ENCODE measurements at regions not wholly inside any gene's neighbourhood (a gene's known extent, or its start where the extent isn't known, plus 50 kb on each side); places are given as distances from the start of the nearest gene placed in this dataset.
"Not testable (repeated sequence)": the region's sequence is repeated elsewhere in the genome, so short reads cannot be mapped to it uniquely, and the experiment has no call there.

DNA sequence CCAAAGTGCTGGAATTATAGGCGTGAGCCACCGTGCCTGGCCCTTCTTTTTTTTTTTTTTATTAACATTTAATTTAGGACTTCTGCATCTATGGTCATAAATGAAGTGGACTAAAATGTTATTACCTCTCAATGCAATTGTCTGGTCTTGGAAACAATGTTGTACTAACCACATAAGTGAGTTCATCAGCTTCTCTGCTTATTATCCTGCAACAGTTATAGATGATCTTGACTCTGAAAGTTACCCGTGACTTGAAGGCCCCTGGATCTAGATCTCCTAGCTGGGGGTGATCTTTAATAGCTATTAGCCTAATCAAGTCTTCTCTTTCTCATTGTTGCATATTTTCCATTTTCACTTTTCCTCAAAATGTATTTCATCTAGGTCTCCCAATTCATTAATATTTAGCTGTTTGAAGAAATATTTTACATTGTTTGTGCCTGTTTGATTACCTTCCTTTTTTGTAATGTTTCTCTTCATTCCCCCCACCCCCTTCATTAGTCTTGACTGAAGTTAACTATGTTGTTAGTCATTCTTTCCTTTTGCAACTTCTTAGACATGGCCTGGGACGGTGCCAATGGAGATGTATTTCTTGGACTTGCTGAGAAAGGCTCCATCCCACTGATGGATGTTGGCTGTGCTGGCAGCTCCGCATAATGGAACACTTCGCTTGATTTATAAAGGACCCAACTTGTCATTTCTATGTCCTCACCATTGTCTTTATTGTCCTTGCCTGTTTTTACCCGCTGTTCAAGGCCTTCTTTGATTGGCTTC, 141.6 kb upstream of the RIOK3 start:
- Mint-ChIP-seq H3K36me3 (peaks cover 22 to 24% of the 10 kb centered on the region in 2 donors), H3K27me3 (no peaks in the 10 kb centered on the region), H3K4me1 (peaks cover 10 to 21% (median 12%) of the 10 kb centered on the region in 3 donors), H3K9me3 (no peaks in the 10 kb centered on the region), H3K4me3 (no peak overlapping the region), H3K27ac (peak overlapping the region in 1 of 6 donors; percentile 27)
- DNase-seq (no peak), ATAC-seq (ENCODE audit: low read depth in 2 of 2) (no peak)

DNA sequence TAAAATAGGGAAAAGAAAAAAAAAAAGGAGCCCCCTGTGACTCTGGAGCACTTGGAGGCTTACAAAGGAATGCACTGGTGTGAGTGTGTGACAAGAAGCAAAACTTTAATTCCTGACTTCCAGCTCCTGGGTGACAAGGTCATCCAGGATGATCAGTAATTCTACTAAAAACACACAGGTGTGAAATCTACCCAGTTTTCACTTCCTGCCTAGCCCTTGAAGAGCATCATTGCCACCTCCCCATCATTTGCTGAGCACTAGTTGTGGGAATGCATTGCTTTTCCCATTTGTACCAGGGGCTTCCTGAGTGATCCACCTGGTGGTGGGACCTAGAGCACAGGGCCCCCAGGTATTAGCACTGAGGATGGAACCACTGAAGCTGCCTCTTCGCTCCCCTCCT, 139.7 kb upstream of the RIOK3 start:
- ATAC-seq (ENCODE audit: low read depth in 2 of 2) (no peak), DNase-seq (no peak)
- no peak overlapping the region for H3K27ac Mint-ChIP-seq
- no peaks in the 10 kb centered on the region for H3K9me3 Mint-ChIP-seq
- peaks cover 17 to 25% of the 10 kb centered on the region in 2 donors for H3K36me3 Mint-ChIP-seq
- H3K27me3 Mint-ChIP-seq: no peaks in the 10 kb centered on the region
- peaks cover 6 to 12% (median 10%) of the 10 kb centered on the region in 3 donors for H3K4me1 Mint-ChIP-seq
- peak overlapping the region in 1 of 8 donors; percentile 57 for H3K4me3 Mint-ChIP-seq

DNA sequence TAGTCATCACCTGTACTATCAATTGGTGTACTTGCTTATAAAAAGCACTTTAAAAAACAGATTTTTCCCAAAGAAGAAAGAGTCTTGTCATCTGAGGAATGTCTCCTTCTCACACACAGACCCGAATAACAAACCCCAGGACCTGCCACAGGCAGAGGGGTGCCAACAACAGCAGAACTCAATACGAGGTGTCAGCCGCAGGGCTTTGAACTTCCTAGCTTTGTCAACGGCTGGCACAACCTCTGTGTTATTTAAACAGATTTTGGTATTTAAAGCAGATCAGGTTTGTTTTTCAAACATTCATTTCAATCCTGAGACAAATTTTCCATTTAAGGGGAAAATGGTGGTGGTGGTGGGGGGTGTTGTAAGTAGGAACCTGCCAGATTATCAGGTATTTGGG, 138.4 kb upstream of the RIOK3 start:
- H3K4me3 Mint-ChIP-seq: no peak overlapping the region
- H3K4me1 Mint-ChIP-seq: peaks cover 0 to 7% (median 5%) of the 10 kb centered on the region in 3 donors
- DNase-seq: no peak

DNA sequence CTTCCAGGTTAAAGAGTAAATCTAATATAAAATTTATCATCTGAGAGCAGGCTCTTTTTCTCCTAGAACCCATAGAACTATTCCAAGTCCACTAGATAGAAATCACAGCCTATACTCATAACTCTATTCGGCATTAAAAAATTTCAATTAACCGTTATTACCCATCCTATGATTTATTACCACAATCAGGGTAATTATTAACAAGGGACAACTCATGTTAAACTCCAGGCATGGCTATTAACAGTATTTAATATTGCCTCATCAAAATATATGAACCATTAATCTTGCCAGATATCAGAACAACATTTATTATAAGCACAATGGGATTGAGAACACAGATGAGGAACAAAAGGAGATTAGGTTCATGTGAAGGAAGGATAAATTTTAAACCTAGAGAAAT, 136.8 kb upstream of the RIOK3 start:
- H3K9me3 Mint-ChIP-seq: no peaks in the 10 kb centered on the region
- peaks cover 16 to 22% (median 16%) of the 10 kb centered on the region in 3 donors for H3K4me1 Mint-ChIP-seq
- no peak for DNase-seq
- peaks cover 9 to 10% of the 10 kb centered on the region in 2 donors for H3K36me3 Mint-ChIP-seq
- no peaks in the 10 kb centered on the region for H3K27me3 Mint-ChIP-seq
- ATAC-seq (ENCODE audit: low read depth in 2 of 2): no peak
- no peak overlapping the region for H3K27ac Mint-ChIP-seq
- H3K4me3 Mint-ChIP-seq: no peak overlapping the region

More for the DNA sequence above, 138.4 kb upstream of the RIOK3 start:
- H3K27ac Mint-ChIP-seq: peak overlapping the region in 1 of 6 donors; percentile 12
- peaks cover 9 to 18% of the 10 kb centered on the region in 2 donors for H3K36me3 Mint-ChIP-seq
- H3K27me3 Mint-ChIP-seq: no peaks in the 10 kb centered on the region
- no peaks in the 10 kb centered on the region for H3K9me3 Mint-ChIP-seq
- no peak for ATAC-seq (ENCODE audit: low read depth in 2 of 2)

DNA sequence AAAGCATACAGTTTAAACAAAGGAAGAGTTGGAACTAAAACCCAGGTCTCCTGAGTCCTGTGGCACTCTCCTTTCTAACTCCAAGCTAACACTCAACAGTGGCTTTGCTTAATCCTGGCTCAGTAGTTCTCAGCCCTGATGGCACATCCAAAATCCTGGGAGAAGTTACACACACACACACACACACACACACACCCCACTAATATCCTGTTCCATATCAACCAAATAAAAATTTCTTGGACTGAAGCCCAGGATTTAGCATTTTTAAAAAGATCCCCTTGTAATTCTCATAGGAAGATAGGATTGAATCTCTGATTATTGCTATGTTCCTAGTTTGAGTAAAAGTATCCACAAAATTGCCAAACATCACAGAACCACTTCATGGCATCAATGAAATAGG, 136.1 kb upstream of the RIOK3 start:
- H3K4me1 Mint-ChIP-seq: peaks cover 17 to 23% (median 22%) of the 10 kb centered on the region in 3 donors
- peak overlapping the region in 1 of 6 donors; percentile 36 for H3K27ac Mint-ChIP-seq
- H3K4me3 Mint-ChIP-seq: no peak overlapping the region
- peaks cover 9 to 10% of the 10 kb centered on the region in 2 donors for H3K36me3 Mint-ChIP-seq
- ATAC-seq (ENCODE audit: low read depth in 2 of 2) (no peak), DNase-seq (no peak)
- no peaks in the 10 kb centered on the region for H3K27me3 Mint-ChIP-seq
- no peaks in the 10 kb centered on the region for H3K9me3 Mint-ChIP-seq

DNA sequence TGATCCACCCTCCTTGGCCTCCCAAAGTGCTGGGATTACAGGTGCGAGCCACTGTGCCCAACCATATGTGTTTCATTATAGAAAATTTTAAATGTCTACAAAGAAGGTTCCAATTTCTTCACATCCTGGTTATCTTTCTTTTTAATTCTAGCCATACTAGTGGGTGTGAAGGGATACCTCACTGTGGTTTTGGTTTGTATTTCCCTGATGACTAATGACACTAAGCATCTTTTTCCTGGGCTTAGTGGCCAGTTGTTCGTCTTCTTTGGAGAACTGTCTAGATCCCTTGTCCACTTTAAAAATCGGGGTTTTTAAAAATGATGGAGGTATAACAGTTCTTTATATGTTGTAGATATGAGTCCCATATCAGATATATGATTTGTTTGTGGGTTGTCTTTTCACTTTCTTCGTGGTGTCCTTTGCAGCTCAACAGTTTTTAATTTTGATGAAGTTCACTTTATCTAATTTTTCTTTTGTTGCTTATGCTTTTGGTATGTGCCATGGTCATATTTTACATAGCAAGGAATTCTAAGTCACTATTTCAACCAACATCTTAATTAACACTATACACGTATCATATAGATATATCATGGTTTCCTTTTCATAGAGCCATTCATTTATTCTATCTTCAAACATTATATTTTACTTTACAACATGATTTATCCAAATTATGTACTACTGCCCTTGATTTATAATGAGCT, 135.0 kb upstream of the RIOK3 start:
- Mint-ChIP-seq H3K27ac (no peak overlapping the region), H3K4me1 (peaks cover 17 to 23% (median 22%) of the 10 kb centered on the region in 3 donors), H3K27me3 (no peaks in the 10 kb centered on the region), H3K4me3 (no peak overlapping the region), H3K36me3 (peaks cover 9 to 13% of the 10 kb centered on the region in 2 donors), H3K9me3 (no peaks in the 10 kb centered on the region)
- DNase-seq (no peak), ATAC-seq (ENCODE audit: low read depth in 2 of 2) (no peak)

DNA sequence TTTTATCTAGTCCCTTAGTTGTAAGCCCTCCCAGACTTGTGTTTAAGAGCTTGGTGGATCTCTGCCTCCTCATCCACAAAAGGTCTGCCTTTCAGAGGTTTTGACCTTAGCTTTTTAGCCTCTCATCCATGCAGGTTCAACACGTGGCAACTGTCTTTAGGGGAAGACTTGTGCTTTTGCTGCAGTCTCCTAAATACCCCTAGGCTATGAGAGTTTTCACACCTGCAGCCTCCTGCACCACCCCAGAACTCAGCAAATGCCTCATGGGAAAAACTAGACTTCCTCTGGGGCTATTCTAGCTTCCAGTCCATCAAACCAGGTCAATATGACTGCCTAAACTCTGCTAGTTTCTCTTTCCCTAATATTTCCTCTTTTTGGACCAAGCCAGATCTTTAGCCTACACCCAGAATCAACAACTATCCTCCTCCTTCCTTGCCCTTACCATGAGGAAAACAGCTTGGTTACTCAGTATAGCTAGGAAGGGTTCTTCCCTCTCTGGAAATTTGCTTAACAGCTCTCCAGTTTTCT, 132.3 kb upstream of the RIOK3 start:
- DNase-seq (peak; percentile 12), ATAC-seq (ENCODE audit: low read depth in 2 of 2) (peak; percentile 53 to 61)
- Mint-ChIP-seq H3K27ac (peak overlapping the region; percentile 3 to 60 (median 24)), H3K9me3 (peaks cover 0 to 1% (median 0%) of the 10 kb centered on the region in 7 donors), H3K4me3 (peak overlapping the region in 3 of 8 donors; percentile 0 to 57 (median 21)), H3K27me3 (no peaks in the 10 kb centered on the region), H3K36me3 (peaks cover 14 to 24% of the 10 kb centered on the region in 2 donors), H3K4me1 (peaks cover 15 to 32% (median 27%) of the 10 kb centered on the region in 3 donors)

DNA sequence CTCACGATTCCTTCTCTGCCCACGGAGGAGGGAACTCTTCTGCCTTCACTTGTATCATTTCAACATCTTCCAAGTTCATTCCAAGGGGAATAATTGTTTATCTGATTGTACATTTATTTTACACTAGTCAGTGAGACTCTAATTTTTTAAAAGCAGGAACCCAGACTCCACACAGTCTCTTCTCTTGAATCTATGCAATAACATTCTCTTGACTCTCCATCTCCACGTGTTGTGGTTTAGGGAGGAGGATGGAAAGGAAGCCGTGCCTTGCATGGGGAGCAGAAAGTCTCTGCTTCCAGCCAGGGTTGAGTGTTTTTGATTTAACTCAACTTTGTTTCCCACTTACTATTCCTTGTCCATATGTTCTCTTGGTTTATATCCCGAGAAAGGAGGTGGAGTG, 131.1 kb upstream of the RIOK3 start:
- H3K27ac Mint-ChIP-seq: peak overlapping the region in 1 of 6 donors; percentile 60

DNA sequence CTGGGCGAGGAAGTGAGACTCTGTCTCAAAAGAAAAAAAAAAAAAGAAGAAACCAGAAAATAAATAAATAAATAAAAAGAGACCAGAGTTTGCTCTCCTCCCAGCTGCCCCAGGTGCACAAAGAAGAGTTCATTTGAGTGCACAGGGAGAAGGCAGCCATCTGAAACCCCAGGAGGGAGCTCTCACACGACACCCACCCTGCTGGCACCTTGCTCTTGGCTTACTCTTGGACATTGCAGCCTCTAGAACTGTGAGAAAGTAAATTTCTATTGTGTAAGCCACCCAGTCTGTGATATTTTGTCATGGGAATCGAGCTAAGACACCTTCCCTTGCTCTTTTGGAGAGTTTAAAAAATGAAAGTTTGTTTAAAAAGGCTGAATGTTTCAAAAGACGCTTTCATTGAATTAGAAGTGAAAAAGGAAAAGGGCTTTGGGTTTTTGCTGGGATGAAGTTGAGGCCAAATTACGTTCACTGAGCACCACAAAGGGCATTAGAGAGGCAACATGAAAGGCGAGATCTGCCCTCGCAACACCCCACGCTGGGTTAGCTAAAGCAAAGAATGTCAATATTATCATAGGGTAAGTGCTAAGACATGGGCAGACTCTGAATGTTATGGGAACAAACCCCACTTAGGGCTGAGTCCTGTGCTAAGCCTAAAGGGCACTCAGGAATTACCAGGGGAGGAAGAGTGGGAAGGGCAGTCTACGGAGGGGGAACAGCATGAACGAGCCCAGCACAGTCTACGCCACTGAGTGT, 128.9 kb upstream of the RIOK3 start:
- ATAC-seq (ENCODE audit: low read depth in 2 of 2): no peak
- Mint-ChIP-seq H3K27ac (peak overlapping the region in 4 of 6 donors; percentile 22 to 88 (median 38)), H3K27me3 (no peaks in the 10 kb centered on the region), H3K4me1 (peaks cover 24 to 40% (median 37%) of the 10 kb centered on the region in 3 donors), H3K9me3 (peaks cover 0 to 3% (median 1%) of the 10 kb centered on the region in 7 donors), H3K36me3 (peaks cover 22 to 28% of the 10 kb centered on the region in 2 donors), H3K4me3 (no peak overlapping the region)
- no peak for DNase-seq

More for the DNA sequence above, 131.1 kb upstream of the RIOK3 start:
- Mint-ChIP-seq H3K4me3 (peak overlapping the region in 1 of 8 donors; percentile 2), H3K36me3 (peaks cover 19 to 32% of the 10 kb centered on the region in 2 donors), H3K4me1 (peaks cover 20 to 32% (median 27%) of the 10 kb centered on the region in 3 donors), H3K9me3 (peaks cover 0 to 1% (median 0%) of the 10 kb centered on the region in 7 donors), H3K27me3 (no peaks in the 10 kb centered on the region)
- ATAC-seq (ENCODE audit: low read depth in 2 of 2) (no peak), DNase-seq (no peak)

DNA sequence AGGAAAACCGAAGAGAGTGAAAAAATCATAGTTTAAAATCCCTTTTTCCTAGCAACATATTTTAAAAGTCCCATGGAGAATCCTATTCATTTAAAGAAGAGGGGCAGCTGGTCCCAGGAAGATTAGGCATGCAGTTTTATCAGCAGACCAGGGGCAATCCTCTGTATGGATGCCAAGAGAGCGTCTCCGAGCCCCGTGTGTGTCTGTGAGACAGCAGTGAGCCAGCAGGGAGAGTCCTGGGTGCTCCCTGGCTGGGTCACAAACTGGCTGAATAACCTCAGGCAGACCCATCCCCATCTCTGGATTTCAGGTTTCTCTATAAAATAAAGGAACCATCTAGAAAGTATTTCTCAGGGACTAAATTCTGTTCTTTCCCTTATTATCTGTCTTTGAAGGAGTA, 128.2 kb upstream of the RIOK3 start:
- ATAC-seq (ENCODE audit: low read depth in 2 of 2) (no peak), DNase-seq (no peak)
- Mint-ChIP-seq H3K27ac (peak overlapping the region in 1 of 6 donors; percentile 35), H3K4me3 (no peak overlapping the region), H3K36me3 (peaks cover 22 to 31% of the 10 kb centered on the region in 2 donors), H3K27me3 (no peaks in the 10 kb centered on the region), H3K9me3 (peaks cover 0 to 8% (median 4%) of the 10 kb centered on the region in 7 donors), H3K4me1 (peaks cover 26 to 42% (median 41%) of the 10 kb centered on the region in 3 donors)

DNA sequence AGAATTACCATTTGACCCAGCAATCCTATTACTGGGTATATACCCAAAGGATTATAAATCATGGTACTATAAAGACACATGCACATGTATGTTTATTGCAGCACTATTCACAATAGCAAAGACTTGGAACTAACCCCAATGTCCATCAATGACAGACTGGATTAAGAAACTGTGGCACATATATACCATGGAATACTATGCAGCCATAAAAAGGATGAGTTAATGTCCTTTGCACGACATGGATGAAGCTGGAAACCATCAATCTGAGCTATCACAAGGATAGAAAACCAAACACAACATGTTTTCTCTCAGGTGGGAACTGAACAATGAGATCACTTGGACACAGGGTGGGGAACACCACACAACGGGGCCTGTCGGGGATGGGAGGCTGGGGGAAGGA, 123.4 kb upstream of the RIOK3 start:
- Mint-ChIP-seq H3K36me3 (peaks cover 16 to 26% of the 10 kb centered on the region in 2 donors), H3K27ac (peak overlapping the region in 5 of 6 donors; percentile 26 to 92 (median 53)), H3K4me1 (peaks cover 29 to 39% (median 30%) of the 10 kb centered on the region in 3 donors), H3K4me3 (peak overlapping the region in 1 of 8 donors; percentile 42), H3K9me3 (peaks cover 0 to 10% (median 7%) of the 10 kb centered on the region in 7 donors)
- not testable (repeated sequence) for DNase-seq; H3K27me3 Mint-ChIP-seq; ATAC-seq (ENCODE audit: low read depth in 2 of 2)

DNA sequence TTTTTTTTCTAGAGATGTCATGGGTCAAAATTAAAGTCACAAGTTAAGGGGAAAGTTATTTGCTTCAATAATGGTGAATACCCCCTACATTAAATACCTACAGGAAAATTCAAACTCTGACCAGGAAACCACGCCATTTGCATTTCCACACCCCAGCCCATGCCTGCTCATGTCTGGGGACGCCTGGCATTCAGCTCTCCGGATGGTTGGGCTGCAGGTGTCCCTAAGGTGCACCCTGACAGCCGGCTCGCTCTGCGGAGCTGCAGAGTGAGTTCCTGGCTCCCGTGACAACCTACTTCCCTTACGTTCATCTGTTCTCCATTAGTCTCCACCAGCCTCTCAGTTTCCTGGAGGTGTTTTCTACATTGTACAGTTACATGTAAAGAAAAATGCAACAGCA, 122.7 kb upstream of the RIOK3 start:
- Mint-ChIP-seq H3K4me3 (peak overlapping the region in 6 of 8 donors; percentile 6 to 79 (median 51)), H3K9me3 (peaks cover 0 to 10% (median 7%) of the 10 kb centered on the region in 7 donors), H3K27ac (peak overlapping the region; percentile 64 to 97 (median 84)), H3K36me3 (peaks cover 9 to 22% of the 10 kb centered on the region in 2 donors), H3K4me1 (peaks cover 29 to 39% (median 30%) of the 10 kb centered on the region in 3 donors), H3K27me3 (no peaks in the 10 kb centered on the region)
- DNase-seq (peak; percentile 64), ATAC-seq (ENCODE audit: low read depth in 2 of 2) (peak; percentile 97 to 99)

Data from naive B cell (primary cell).